Duodenal mucosa (tissue), 2 donors: ENCODE measurements at regions not wholly inside any gene's neighbourhood (a gene's known extent, or its start where the extent isn't known, plus 50 kb on each side); places are given as distances from the start of the nearest gene placed in this dataset.
"Not testable (repeated sequence)": the region's sequence is repeated elsewhere in the genome, so short reads cannot be mapped to it uniquely, and the experiment has no call there.

Source experiments
- H3K27ac ChIP-seq: one replicate; pipeline ENCODE4 v1.7.0; 2013; ENCODE audit warnings: low read depth, low read length
- H3K27me3 ChIP-seq, 2 donors: one replicate each; pipeline ENCODE4 v1.7.0; 2013; ENCODE audit warnings: low read length in 2 of 2, control low read depth in 1 of 2; ENCODE audit not compliant: insufficient read depth in 2 of 2, control insufficient read depth in 1 of 2
- H3K36me3 ChIP-seq, 2 donors: one replicate each; pipeline ENCODE4 v1.7.0; 2013; ENCODE audit warnings: low read length in 2 of 2, control low read depth in 1 of 2; ENCODE audit not compliant: insufficient read depth in 2 of 2, control insufficient read depth in 1 of 2
- H3K4me1 ChIP-seq, 2 donors: one replicate each; pipeline ENCODE4 v1.7.0; 2013; ENCODE audit warnings: low read length in 2 of 2, control low read depth in 1 of 2; ENCODE audit not compliant: insufficient read depth in 2 of 2, control insufficient read depth in 1 of 2
- H3K4me3 ChIP-seq, 2 donors: one replicate each; pipeline ENCODE4 v1.7.0; 2013; ENCODE audit warnings: low read length in 2 of 2, low read depth in 1 of 2
- H3K9ac ChIP-seq, 2 donors: one replicate each; pipeline ENCODE4 v1.7.0; 2013; ENCODE audit warnings: low read length in 2 of 2, low read depth in 1 of 2
- H3K9me3 ChIP-seq, 2 donors: one replicate each; pipeline ENCODE4 v1.7.0; 2013; ENCODE audit warnings: low read length in 2 of 2, control low read depth in 1 of 2; ENCODE audit not compliant: control insufficient read depth in 1 of 2

DNA sequence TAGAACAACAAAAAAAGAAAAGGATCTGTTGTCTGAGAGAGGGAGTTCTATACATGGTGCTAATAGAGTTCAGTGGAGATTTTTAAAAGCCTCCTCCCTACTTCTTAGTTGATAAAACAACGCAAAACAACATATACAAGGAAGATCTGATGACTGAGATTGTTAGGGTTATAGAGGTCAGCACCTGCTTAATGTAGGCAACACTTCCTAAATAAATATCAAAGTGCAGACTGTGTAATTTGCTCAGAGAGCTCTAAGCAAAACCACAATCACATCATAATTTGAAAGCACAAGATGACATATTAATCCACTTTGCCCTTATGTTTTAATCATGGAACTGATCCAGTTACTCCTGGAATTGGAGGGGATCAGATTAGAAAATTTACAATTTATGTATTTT lies 474.5 kb downstream of the PRR16 start:
- H3K4me3 ChIP-seq = no peak overlapping the region
- H3K27ac ChIP-seq = no peak overlapping the region

DNA sequence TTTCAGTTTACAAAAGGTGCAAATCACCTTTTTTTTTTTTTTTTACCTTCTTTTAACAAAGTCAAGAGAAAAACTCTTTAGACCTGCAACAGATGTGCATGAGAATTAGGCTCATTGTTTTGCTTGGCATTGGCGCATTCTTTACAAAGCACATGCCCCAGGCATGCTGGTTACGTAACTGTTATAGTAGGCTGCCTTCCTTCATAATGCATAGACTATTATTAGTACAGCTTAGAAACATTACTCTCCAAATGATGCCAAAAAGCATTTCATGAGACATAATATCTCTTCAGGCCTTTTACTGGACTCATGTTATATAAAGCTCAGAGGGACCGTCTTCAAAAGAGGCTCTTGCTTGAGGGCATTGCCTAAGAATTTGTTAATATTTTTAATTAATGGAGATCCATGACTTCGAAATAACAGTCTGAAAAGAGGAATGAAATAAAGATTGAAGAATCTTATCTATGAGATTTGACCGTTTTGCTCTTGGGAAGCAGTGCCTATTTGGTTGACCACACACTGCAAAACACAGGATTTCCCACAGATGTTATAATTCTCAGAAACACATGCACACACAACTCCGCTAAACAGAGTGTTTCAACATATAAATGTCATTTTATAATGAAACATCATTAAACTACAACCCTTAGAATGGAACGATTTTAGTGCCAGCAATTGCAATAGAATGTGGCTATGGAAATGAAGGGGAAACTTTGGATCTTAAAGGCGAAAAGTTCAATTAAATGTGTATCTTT lies 478.7 kb downstream of the PRR16 start:
- H3K27ac ChIP-seq = no peak overlapping the region
- H3K4me3 ChIP-seq = no peak overlapping the region

More for the DNA sequence above, 474.5 kb downstream of the PRR16 start:
- Histone ChIP-seq H3K4me1 (no peaks in the 10 kb centered on the region), H3K36me3 (no peaks in the 10 kb centered on the region), H3K9me3 (no peaks in the 10 kb centered on the region), H3K9ac (no peak overlapping the region), H3K27me3 (no peaks in the 10 kb centered on the region)

GRCh38 chr5:120949596-120949995 lies 485.5 kb downstream of the PRR16 start:
- H3K36me3 ChIP-seq, H3K27ac ChIP-seq, H3K4me3 ChIP-seq, H3K4me1 ChIP-seq, H3K9ac ChIP-seq, H3K27me3 ChIP-seq, H3K9me3 ChIP-seq: not testable (repeated sequence)

More for the DNA sequence above, 478.7 kb downstream of the PRR16 start:
- Histone ChIP-seq H3K9ac (no peak overlapping the region), H3K36me3 (no peaks in the 10 kb centered on the region), H3K27me3 (no peaks in the 10 kb centered on the region), H3K4me1 (no peaks in the 10 kb centered on the region), H3K9me3 (no peaks in the 10 kb centered on the region)

- not testable (repeated sequence) for H3K4me3 ChIP-seq, H3K27ac ChIP-seq, H3K9me3 ChIP-seq
Measured at GRCh38 chr5:120953445-120953844, 489.3 kb downstream of the PRR16 start.

GRCh38 chr5:120954255-120954654 lies 490.2 kb downstream of the PRR16 start:
- Histone ChIP-seq H3K9me3 (peaks cover 4 to 7% of the 10 kb centered on the region in 2 donors), H3K4me3 (no peak overlapping the region), H3K27ac (no peak overlapping the region), H3K36me3 (no peaks in the 10 kb centered on the region), H3K27me3 (no peaks in the 10 kb centered on the region), H3K9ac (no peak overlapping the region), H3K4me1 (no peaks in the 10 kb centered on the region)

More at GRCh38 chr5:120953445-120953844, 489.3 kb downstream of the PRR16 start:
- H3K9ac ChIP-seq, H3K36me3 ChIP-seq, H3K4me1 ChIP-seq, H3K27me3 ChIP-seq: not testable (repeated sequence)

GRCh38 chr5:120955795-120956194 lies 491.7 kb downstream of the PRR16 start:
- Histone ChIP-seq H3K9ac (no peak overlapping the region), H3K4me1 (no peaks in the 10 kb centered on the region), H3K27me3 (no peaks in the 10 kb centered on the region), H3K27ac (no peak overlapping the region), H3K36me3 (no peaks in the 10 kb centered on the region), H3K4me3 (no peak overlapping the region), H3K9me3 (peaks cover 4 to 7% of the 10 kb centered on the region in 2 donors)

DNA sequence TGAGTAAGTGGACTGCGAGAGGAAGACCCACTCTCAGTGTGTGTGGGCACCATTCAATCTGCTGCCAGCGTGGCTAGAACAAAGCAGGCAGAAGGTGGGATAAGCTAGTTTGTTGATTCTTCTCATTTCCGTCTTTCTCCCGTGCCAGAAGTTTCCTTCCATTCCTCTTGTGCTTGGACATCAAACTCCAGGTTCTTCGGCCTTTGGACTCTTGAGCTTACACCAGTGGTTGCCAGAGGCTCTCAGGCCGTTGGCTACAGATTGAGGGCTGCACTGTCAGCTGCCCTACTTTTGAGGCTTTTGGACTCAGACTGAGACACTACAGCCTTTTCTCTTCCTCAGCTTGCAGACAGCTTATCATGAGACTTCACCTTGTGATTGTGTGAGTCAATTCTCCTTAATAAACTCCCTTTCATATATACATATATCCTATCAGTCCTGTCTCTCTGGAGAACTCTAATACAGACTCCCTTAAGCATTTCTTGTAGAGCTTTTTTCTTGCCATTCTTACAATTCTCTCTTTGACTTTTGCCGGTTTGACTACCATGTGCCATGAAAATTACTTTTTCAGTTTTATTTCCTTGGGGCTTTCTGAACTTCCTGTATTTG lies 494.9 kb downstream of the PRR16 start:
- no peak overlapping the region for H3K9ac ChIP-seq
- H3K4me1 ChIP-seq = no peaks in the 10 kb centered on the region
- H3K4me3 ChIP-seq = no peak overlapping the region
- H3K27me3 ChIP-seq = no peaks in the 10 kb centered on the region
- no peak overlapping the region for H3K27ac ChIP-seq
- H3K9me3 ChIP-seq = no peaks in the 10 kb centered on the region
- no peaks in the 10 kb centered on the region for H3K36me3 ChIP-seq

GRCh38 chr5:120960510-120960909 lies 496.4 kb downstream of the PRR16 start:
- H3K36me3 ChIP-seq = no peaks in the 10 kb centered on the region
- H3K27ac ChIP-seq = no peak overlapping the region
- no peak overlapping the region for H3K4me3 ChIP-seq
- no peaks in the 10 kb centered on the region for H3K4me1 ChIP-seq
- H3K27me3 ChIP-seq = no peaks in the 10 kb centered on the region
- no peak overlapping the region for H3K9ac ChIP-seq
- H3K9me3 ChIP-seq = no peaks in the 10 kb centered on the region

GRCh38 chr5:120967366-120967765 lies 503.3 kb downstream of the PRR16 start:
- H3K9ac ChIP-seq = no peak overlapping the region

DNA sequence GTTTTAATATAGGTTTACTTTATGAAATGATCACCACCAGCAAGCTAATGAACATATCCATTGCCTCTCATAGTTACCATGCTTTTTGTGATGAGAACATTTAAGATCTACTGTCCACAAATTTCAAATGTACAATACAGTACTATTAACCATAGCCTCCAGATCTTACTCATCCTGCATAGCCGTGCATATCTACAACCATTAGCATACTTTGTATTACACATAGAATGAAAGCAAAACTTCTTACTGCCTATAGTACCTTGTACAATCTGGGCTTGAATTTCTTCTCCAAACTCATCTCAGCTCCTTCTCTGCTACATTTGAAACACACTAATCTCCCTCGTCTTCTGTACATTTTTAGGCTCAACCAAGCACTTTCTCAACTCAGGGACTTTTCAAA lies 510.6 kb downstream of the PRR16 start:
- Histone ChIP-seq H3K27ac (no peak overlapping the region), H3K4me1 (no peaks in the 10 kb centered on the region), H3K27me3 (no peaks in the 10 kb centered on the region), H3K36me3 (no peaks in the 10 kb centered on the region), H3K9ac (no peak overlapping the region), H3K4me3 (no peak overlapping the region), H3K9me3 (no peaks in the 10 kb centered on the region)

More at GRCh38 chr5:120967366-120967765, 503.3 kb downstream of the PRR16 start:
- no peaks in the 10 kb centered on the region for H3K4me1 ChIP-seq
- H3K4me3 ChIP-seq = no peak overlapping the region
- no peaks in the 10 kb centered on the region for H3K27me3 ChIP-seq
- H3K27ac ChIP-seq = no peak overlapping the region
- no peaks in the 10 kb centered on the region for H3K36me3 ChIP-seq
- H3K9me3 ChIP-seq = no peaks in the 10 kb centered on the region
